Stomach (tissue), 4 donors: ENCODE measurements at regions not wholly inside any gene's neighbourhood (a gene's known extent, or its start where the extent isn't known, plus 50 kb on each side); places are given as distances from the start of the nearest gene placed in this dataset.

Experiments
- EP300 ChIP-seq: sonication (generic); formaldehyde crosslinking; IDR thresholded peaks from one replicate; pipeline ENCODE4 v1.6.1; 2017; ENCODE audit warnings: antibody characterized with exemption
- POLR2A ChIP-seq, 4 donors: fragments of 450-650 bp; IDR thresholded peaks; one replicate each; pipeline ENCODE4 v1.6.1; 2016; ENCODE audit warnings: antibody characterized with exemption in 4 of 4, control low read depth in 2 of 4, mild to moderate bottlenecking in 1 of 4, moderate library complexity in 1 of 4
- POLR2AphosphoS5 ChIP-seq, 3 donors: sonication (generic); formaldehyde crosslinking; IDR thresholded peaks; one replicate each; pipeline ENCODE4 v1.6.1; 2016; ENCODE audit warnings: antibody characterized with exemption in 3 of 3
- TF ChIP-seq, protein P1 (sequence below), 7 experiments: fragments of 450-650 bp in 4 of 7; fragments of 200-600 bp in 3 of 7; sonication (generic) in 3 of 7; IDR thresholded peaks; one replicate each; pipeline ENCODE4 v1.5.1; 2016 to 2019; ENCODE audit warnings: antibody characterized with exemption in 7 of 7, control low read depth in 2 of 7, mild to moderate bottlenecking in 1 of 7

GRCh38 chr5:2894316-2894715, 142.8 kb upstream of the IRX2 start:
- TF ChIP-seq, protein P1, sequence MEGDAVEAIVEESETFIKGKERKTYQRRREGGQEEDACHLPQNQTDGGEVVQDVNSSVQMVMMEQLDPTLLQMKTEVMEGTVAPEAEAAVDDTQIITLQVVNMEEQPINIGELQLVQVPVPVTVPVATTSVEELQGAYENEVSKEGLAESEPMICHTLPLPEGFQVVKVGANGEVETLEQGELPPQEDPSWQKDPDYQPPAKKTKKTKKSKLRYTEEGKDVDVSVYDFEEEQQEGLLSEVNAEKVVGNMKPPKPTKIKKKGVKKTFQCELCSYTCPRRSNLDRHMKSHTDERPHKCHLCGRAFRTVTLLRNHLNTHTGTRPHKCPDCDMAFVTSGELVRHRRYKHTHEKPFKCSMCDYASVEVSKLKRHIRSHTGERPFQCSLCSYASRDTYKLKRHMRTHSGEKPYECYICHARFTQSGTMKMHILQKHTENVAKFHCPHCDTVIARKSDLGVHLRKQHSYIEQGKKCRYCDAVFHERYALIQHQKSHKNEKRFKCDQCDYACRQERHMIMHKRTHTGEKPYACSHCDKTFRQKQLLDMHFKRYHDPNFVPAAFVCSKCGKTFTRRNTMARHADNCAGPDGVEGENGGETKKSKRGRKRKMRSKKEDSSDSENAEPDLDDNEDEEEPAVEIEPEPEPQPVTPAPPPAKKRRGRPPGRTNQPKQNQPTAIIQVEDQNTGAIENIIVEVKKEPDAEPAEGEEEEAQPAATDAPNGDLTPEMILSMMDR (IDR thresholded peaks at IDR 0.05) = no peak
- TF ChIP-seq POLR2A (IDR thresholded peaks at IDR 0.05) (no peak), POLR2AphosphoS5 (IDR thresholded peaks at IDR 0.05) (no peak), EP300 (no peak)
